HEK293 (cell line): ENCODE measurements at regions not wholly inside any gene's neighbourhood (a gene's known extent, or its start where the extent isn't known, plus 50 kb on each side); places are given as distances from the start of the nearest gene placed in this dataset.

Experiments used
- TCF7L2 ChIP-seq: IDR thresholded peaks from 2 replicates; pipeline ENCODE4 v1.6.1; 2011; ENCODE audit warnings: low read depth, mild to moderate bottlenecking, inconsistent platforms, low read length, moderate library complexity, borderline replicate concordance
- YY1 ChIP-seq: fragments of 450-650 bp; formaldehyde crosslinking; IDR thresholded peaks from 2 replicates; pipeline ENCODE4 v1.5.1; 2018; ENCODE audit warnings: missing biosample characterization, missing genetic modification characterization
- ZNF266 ChIP-seq: fragments of 450-650 bp; formaldehyde crosslinking; IDR thresholded peaks from 2 replicates; pipeline ENCODE4 v1.5.1; 2016; ENCODE audit warnings: missing biosample characterization, missing genetic modification characterization, low read depth
- ZNF324 ChIP-seq: fragments of 450-650 bp; formaldehyde crosslinking; IDR thresholded peaks from 2 replicates; pipeline ENCODE4 v1.5.1; 2016; ENCODE audit warnings: missing biosample characterization, missing genetic modification characterization
- ZNF48 ChIP-seq: fragments of 450-650 bp; formaldehyde crosslinking; IDR thresholded peaks from 2 replicates; pipeline ENCODE4 v1.5.1; 2016; ENCODE audit warnings: missing biosample characterization, missing genetic modification characterization
- ZNF510 ChIP-seq: fragments of 450-650 bp; formaldehyde crosslinking; IDR thresholded peaks from 2 replicates; pipeline ENCODE4 v1.5.1; 2018; ENCODE audit warnings: mild to moderate bottlenecking, missing genetic modification characterization, missing biosample characterization; ENCODE audit not compliant: insufficient replicate concordance
- ZNF561 ChIP-seq: fragments of 450-650 bp; IDR thresholded peaks from 2 replicates; pipeline ENCODE4 v1.5.1; 2018; ENCODE audit warnings: missing biosample characterization, missing genetic modification characterization, borderline replicate concordance
- ZNF670 ChIP-seq: fragments of 450-650 bp; formaldehyde crosslinking; IDR thresholded peaks from 2 replicates; pipeline ENCODE4 v1.5.1; 2016; ENCODE audit warnings: missing biosample characterization, missing genetic modification characterization, low read depth
- ZNF701 ChIP-seq: fragments of 450-650 bp; formaldehyde crosslinking; IDR thresholded peaks from 2 replicates; pipeline ENCODE4 v1.5.1; 2016; ENCODE audit warnings: missing biosample characterization, missing genetic modification characterization
- TF ChIP-seq, protein P1 (sequence below): fragments of 450-650 bp; formaldehyde crosslinking; IDR thresholded peaks from 2 replicates; pipeline ENCODE4 v1.5.1; 2016; ENCODE audit warnings: missing biosample characterization, missing genetic modification characterization
- TF ChIP-seq, protein P2 (sequence below): fragments of 450-650 bp; formaldehyde crosslinking; IDR thresholded peaks from 2 replicates; pipeline ENCODE4 v1.5.1; 2016; ENCODE audit warnings: missing biosample characterization, missing genetic modification characterization
- TF ChIP-seq, protein P3 (sequence below): fragments of 450-650 bp; formaldehyde crosslinking; IDR thresholded peaks from 2 replicates; pipeline ENCODE4 v1.5.1; 2016; ENCODE audit warnings: missing biosample characterization, missing genetic modification characterization

DNA sequence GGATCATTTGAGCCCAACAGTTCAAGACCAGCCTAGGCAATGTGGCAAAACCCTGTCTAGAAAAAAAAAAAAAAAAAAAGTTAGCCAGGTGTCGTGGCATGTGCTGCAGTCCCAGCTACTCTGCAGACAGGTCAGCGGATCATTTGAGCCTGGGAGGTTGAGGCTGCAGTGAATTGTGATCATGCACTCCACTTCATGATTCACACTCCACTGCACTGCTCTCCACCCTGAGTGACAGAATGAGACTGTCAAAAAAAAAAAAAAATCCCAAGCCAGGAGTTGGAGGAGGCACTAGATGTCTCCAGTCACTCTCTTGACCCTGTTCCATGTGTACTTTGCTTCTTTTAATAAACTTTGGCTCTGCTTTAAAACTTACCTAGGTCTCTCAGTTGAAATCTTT, 51.0 kb upstream of the OLFM3 start:
- TF ChIP-seq, protein P1, sequence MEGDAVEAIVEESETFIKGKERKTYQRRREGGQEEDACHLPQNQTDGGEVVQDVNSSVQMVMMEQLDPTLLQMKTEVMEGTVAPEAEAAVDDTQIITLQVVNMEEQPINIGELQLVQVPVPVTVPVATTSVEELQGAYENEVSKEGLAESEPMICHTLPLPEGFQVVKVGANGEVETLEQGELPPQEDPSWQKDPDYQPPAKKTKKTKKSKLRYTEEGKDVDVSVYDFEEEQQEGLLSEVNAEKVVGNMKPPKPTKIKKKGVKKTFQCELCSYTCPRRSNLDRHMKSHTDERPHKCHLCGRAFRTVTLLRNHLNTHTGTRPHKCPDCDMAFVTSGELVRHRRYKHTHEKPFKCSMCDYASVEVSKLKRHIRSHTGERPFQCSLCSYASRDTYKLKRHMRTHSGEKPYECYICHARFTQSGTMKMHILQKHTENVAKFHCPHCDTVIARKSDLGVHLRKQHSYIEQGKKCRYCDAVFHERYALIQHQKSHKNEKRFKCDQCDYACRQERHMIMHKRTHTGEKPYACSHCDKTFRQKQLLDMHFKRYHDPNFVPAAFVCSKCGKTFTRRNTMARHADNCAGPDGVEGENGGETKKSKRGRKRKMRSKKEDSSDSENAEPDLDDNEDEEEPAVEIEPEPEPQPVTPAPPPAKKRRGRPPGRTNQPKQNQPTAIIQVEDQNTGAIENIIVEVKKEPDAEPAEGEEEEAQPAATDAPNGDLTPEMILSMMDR (tag by site-specific recombination), result no peak
- TF ChIP-seq, protein P2, sequence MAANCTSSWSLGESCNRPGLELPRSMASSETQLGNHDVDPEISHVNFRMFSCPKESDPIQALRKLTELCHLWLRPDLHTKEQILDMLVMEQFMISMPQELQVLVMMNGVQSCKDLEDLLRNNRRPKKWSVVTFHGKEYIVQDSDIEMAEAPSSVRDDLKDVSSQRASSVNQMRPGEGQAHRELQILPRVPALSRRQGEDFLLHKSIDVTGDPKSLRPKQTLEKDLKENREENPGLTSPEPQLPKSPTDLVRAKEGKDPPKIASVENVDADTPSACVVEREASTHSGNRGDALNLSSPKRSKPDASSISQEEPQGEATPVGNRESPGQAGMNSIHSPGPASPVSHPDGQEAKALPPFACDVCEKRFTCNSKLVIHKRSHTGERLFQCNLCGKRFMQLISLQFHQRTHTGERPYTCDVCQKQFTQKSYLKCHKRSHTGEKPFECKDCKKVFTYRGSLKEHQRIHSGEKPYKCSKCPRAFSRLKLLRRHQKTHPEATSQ (tag by site-specific recombination), result no peak
- TF ChIP-seq YY1 (tag by site-specific recombination) (no peak), TCF7L2 (no peak), ZNF670 (no peak), ZNF266 (no peak), ZNF701 (no peak), ZNF324 (tag by site-specific recombination) (no peak), ZNF561 (no peak), ZNF510 (no peak), ZNF48 (no peak)
- TF ChIP-seq, protein P3, sequence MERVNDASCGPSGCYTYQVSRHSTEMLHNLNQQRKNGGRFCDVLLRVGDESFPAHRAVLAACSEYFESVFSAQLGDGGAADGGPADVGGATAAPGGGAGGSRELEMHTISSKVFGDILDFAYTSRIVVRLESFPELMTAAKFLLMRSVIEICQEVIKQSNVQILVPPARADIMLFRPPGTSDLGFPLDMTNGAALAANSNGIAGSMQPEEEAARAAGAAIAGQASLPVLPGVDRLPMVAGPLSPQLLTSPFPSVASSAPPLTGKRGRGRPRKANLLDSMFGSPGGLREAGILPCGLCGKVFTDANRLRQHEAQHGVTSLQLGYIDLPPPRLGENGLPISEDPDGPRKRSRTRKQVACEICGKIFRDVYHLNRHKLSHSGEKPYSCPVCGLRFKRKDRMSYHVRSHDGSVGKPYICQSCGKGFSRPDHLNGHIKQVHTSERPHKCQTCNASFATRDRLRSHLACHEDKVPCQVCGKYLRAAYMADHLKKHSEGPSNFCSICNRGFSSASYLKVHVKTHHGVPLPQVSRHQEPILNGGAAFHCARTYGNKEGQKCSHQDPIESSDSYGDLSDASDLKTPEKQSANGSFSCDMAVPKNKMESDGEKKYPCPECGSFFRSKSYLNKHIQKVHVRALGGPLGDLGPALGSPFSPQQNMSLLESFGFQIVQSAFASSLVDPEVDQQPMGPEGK (tag by site-specific recombination), result no peak
